ENCODE measurements at regions not wholly inside any gene's neighbourhood (a gene's known extent, or its start where the extent isn't known, plus 50 kb on each side); places are given as distances from the start of the nearest gene placed in this dataset.
"Not testable (repeated sequence)": the region's sequence is repeated elsewhere in the genome, so short reads cannot be mapped to it uniquely, and the experiment has no call there.

DNA sequence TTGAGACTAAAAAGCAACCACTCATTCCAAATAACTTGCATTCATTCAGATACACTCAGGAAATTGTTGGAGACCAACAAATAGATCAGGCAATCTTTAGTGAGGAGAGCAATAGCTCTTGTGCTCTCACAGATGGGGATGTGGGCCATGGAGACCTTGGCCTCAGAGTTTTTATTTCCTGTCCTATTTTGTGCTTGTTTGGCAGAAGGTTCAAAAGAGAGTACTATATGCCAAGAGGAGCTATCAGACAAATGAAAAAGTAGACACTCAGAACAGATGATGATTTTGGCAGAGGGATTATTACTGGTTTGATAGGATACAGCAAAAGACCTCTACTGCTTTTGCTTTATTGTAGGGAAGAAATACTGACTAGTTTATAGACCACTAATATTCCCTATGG lies 230.2 kb downstream of the KCNE4 start:
- TF ChIP-seq, protein P1, sequence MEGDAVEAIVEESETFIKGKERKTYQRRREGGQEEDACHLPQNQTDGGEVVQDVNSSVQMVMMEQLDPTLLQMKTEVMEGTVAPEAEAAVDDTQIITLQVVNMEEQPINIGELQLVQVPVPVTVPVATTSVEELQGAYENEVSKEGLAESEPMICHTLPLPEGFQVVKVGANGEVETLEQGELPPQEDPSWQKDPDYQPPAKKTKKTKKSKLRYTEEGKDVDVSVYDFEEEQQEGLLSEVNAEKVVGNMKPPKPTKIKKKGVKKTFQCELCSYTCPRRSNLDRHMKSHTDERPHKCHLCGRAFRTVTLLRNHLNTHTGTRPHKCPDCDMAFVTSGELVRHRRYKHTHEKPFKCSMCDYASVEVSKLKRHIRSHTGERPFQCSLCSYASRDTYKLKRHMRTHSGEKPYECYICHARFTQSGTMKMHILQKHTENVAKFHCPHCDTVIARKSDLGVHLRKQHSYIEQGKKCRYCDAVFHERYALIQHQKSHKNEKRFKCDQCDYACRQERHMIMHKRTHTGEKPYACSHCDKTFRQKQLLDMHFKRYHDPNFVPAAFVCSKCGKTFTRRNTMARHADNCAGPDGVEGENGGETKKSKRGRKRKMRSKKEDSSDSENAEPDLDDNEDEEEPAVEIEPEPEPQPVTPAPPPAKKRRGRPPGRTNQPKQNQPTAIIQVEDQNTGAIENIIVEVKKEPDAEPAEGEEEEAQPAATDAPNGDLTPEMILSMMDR (IDR thresholded peaks at IDR 0.05; ENCODE audit: borderline replicate concordance, control extremely low read depth, extremely low read depth, insufficient read depth, missing control alignments) = no peak
- in situ Hi-C loops (cut with MboI; ENCODE audit: low sequenced_read_pairs, unreplicated experiment) = no loop called here
- DNase-seq (ENCODE audit: low spot score) = no peak

DNA sequence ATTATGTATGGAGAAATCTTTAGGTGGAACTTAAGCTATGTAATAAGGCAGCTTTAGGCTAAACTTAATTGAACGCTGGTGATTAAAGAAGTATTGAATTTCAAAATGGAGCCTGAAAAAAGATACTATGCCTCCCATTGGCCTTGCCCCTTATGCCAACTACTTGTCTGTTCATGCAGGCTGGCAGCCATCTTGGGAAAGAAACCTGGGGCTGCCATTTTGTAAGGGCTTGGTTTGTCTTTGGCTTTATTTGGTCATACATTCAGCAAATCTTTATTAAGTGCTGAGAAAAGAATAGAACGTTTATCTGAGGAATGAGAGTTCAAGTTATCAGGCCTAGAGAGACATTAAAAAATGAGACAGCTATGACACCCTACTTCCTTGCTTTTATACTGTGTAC lies 231.3 kb downstream of the KCNE4 start:
- TF ChIP-seq, protein P1 (IDR thresholded peaks at IDR 0.05; ENCODE audit: borderline replicate concordance, control extremely low read depth, extremely low read depth, insufficient read depth, missing control alignments) = no peak
- in situ Hi-C loops (cut with MboI; ENCODE audit: low sequenced_read_pairs, unreplicated experiment) = no loop called here
- no peak for DNase-seq (ENCODE audit: low spot score)

DNA sequence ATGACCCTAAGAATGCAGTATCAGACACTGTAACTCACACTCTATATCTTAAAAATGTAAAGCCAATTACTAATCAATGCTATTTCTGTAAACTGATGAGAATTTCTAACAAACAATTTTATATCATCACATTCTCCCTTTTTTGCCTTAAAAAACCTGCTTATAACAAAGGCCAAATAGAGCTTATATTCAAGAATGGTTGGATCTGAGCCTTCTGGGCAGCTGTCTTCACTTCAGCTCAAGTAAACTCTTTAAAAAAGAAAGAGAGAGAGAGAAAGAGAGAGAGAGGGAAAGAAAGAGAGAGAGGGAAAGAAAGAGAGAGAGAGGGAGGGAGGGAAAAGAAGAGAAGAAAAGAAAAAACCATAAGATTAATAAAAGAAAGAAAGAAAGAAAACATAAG lies 231.8 kb downstream of the KCNE4 start:
- in situ Hi-C loops (cut with MboI; ENCODE audit: low sequenced_read_pairs, unreplicated experiment) = no loop called here
- TF ChIP-seq, protein P1 (IDR thresholded peaks at IDR 0.05; ENCODE audit: borderline replicate concordance, control extremely low read depth, extremely low read depth, insufficient read depth, missing control alignments) = no peak
- DNase-seq (ENCODE audit: low spot score) = no peak

DNA sequence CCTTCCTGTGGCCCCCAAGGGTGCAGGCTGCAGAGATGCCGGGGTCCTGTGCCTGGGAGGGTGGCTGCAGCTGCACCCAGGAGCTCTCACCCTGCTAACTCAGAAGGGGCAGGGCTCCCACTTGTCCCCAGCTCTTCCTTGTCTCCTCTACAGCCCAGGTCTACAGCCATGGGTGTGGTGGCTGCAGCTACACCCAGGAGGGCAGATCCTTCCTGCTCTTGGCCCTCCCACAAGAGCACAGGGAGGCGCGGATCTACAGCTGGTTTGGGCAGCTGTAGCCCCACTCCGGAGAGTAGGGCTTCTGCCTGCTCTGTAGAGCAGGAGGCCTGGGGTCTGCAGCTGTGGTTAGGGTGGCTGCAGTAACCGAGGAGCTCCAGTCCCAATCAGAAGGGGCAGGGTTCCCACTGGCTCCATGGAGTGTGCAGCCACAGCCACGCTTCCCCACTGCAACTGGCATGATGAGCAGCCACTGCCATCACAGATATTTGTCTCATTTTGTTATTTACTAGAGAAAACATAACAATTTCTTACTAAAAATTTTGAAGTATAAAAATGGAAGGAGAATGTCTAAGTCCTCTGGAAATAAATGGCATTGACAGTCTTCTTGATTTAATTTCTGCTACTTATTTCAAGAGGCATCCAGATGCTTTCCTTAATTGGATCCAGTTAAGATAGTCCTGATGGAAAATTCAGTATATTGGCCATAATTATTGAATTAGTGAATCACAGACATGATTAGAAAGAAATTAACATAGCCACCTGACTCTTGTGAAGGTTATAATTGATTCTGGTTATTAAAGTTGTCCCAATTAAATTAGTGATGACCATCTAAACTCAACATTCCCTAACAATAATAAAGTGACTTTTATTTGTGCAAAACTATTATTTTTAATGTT lies 233.6 kb downstream of the KCNE4 start:
- TF ChIP-seq, protein P1 (IDR thresholded peaks at IDR 0.05; ENCODE audit: borderline replicate concordance, control extremely low read depth, extremely low read depth, insufficient read depth, missing control alignments) = no peak
- in situ Hi-C loops (cut with MboI; ENCODE audit: low sequenced_read_pairs, unreplicated experiment) = no loop called here
- DNase-seq (ENCODE audit: low spot score) = no peak

DNA sequence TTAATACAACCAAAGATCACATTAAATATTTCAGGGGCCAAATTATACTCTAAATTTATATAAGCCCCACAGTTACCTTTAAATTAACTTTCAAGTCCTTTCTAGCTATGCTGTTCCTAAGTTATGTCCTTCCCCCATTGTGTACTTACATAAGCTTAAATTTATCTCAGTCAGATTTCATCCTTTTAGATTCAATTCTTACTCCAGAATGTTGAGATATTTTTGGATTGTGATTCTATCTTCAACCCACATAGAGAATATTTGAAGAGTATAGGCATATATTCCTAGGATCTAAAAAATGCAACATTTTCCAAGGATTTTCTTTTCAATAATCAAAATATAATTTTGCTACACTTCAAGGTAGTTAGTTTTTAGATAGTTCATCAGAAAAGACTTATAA lies 242.8 kb downstream of the KCNE4 start:
- TF ChIP-seq, protein P1 (IDR thresholded peaks at IDR 0.05; ENCODE audit: borderline replicate concordance, control extremely low read depth, extremely low read depth, insufficient read depth, missing control alignments) = no peak
- in situ Hi-C loops (cut with MboI; ENCODE audit: low sequenced_read_pairs, unreplicated experiment) = no loop called here
- DNase-seq (ENCODE audit: low spot score) = no peak

DNA sequence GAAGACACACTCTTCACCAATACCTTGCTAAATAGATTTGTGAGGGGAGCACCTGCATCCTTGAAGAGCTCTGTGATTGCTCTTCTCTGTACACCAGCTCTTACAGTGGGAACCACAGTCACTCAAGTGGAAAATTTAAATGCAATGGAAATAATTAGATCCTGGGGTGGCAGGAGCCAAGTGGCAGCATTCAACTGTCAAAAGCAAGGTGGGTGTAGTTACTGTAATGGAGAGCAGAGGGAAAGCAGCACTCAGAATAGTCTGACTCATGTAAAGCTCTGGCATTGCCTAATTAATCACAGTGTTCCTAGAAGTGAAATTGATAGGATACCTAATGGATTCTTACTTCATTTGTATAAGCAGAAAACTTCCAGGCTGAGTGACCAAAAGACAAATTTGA lies 245.8 kb downstream of the KCNE4 start:
- TF ChIP-seq, protein P1 (IDR thresholded peaks at IDR 0.05; ENCODE audit: borderline replicate concordance, control extremely low read depth, extremely low read depth, insufficient read depth, missing control alignments) = no peak
- in situ Hi-C loops (cut with MboI; ENCODE audit: low sequenced_read_pairs, unreplicated experiment) = no loop called here
- DNase-seq (ENCODE audit: low spot score) = no peak

DNA sequence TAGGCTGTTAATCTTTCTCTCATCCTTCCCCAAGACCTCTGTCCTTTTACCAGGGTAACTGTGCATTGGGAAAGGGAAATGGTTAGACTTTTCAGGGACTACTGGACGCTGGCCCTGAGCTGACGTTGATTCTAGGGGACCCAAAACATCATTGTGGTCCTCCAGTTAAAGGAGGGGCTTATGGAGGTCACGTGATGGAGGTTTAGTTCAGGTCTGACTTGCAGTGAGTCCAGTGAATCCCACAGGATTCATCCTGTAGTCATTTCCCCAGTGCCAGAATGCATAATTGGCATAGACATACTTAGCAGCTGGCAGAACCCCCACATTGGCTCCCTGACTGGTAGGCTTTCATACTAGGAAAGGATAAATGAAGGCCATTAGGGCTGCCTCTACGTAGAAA lies 246.3 kb downstream of the KCNE4 start:
- in situ Hi-C loops (cut with MboI; ENCODE audit: low sequenced_read_pairs, unreplicated experiment); DNase-seq (ENCODE audit: low spot score): not testable (repeated sequence)

Measured in GM13976 (cell line).